Mesendoderm (in vitro differentiated cells): ENCODE measurements at regions not wholly inside any gene's neighbourhood (a gene's known extent, or its start where the extent isn't known, plus 50 kb on each side); places are given as distances from the start of the nearest gene placed in this dataset.

ENCODE experiments used
- DNase-seq: peaks from one replicate; pipeline ENCODE4 v3.0.0; 2013
- H2AK5ac ChIP-seq: 2 replicates; pipeline ENCODE4 v1.6.1; 2013; ENCODE audit warnings: low read length, inconsistent platforms
- H2BK120ac ChIP-seq: 2 replicates; pipeline ENCODE4 v1.6.1; 2013; ENCODE audit warnings: low read depth, mild to moderate bottlenecking, low read length, moderate library complexity, mixed read lengths
- H2BK15ac ChIP-seq: replicated peaks from 2 replicates; pipeline ENCODE4 v1.6.1; 2013; ENCODE audit warnings: low read depth, mild to moderate bottlenecking, moderate library complexity
- H2BK5ac ChIP-seq: 2 replicates; pipeline ENCODE4 v1.6.1; 2013; ENCODE audit warnings: low read length, inconsistent platforms
- H3K18ac ChIP-seq: 2 replicates; pipeline ENCODE4 v1.6.1; 2013; ENCODE audit warnings: mild to moderate bottlenecking, low read length, mixed read lengths
- H3K23ac ChIP-seq: one replicate; pipeline ENCODE4 v1.6.1; 2013; ENCODE audit warnings: low read length
- H3K27ac ChIP-seq: 2 replicates; pipeline ENCODE4 v1.5.1; 2013; ENCODE audit warnings: low read depth, mild to moderate bottlenecking, inconsistent platforms, low read length, moderate library complexity
- H3K27me3 ChIP-seq: 2 replicates; pipeline ENCODE4 v1.6.1; 2013; ENCODE audit warnings: low read length, control low read depth, mild to moderate bottlenecking, inconsistent platforms; ENCODE audit not compliant: insufficient read depth, poor library complexity
- H3K36me3 ChIP-seq: 2 replicates; pipeline ENCODE4 v1.6.1; 2013; ENCODE audit warnings: low read length, inconsistent platforms; ENCODE audit not compliant: control insufficient read depth, insufficient read depth
- H3K4ac ChIP-seq: one replicate; pipeline ENCODE4 v1.6.1; 2013; ENCODE audit warnings: low read depth, mild to moderate bottlenecking, low read length, moderate library complexity
- H3K4me1 ChIP-seq: 2 replicates; pipeline ENCODE4 v1.6.1; 2013; ENCODE audit warnings: low read depth, low read length, inconsistent platforms; ENCODE audit not compliant: control insufficient read depth
- H3K4me2 ChIP-seq: 2 replicates; pipeline ENCODE4 v1.6.1; 2013; ENCODE audit warnings: low read length
- H3K4me3 ChIP-seq: 2 replicates; pipeline ENCODE4 v1.5.1; 2013; ENCODE audit warnings: mild to moderate bottlenecking, low read length
- H3K56ac ChIP-seq: one replicate; pipeline ENCODE4 v1.6.1; 2013; ENCODE audit warnings: low read length
- H3K79me1 ChIP-seq: 2 replicates; pipeline ENCODE4 v1.6.1; 2013; ENCODE audit warnings: low read length, inconsistent platforms
- H3K79me2 ChIP-seq: 2 replicates; pipeline ENCODE4 v1.6.1; 2013; ENCODE audit warnings: mild to moderate bottlenecking, low read length; ENCODE audit not compliant: control insufficient read depth, insufficient read depth
- H3K9ac ChIP-seq: 2 replicates; pipeline ENCODE4 v1.6.1; 2013; ENCODE audit warnings: low read length, inconsistent platforms
- H4K5ac ChIP-seq: one replicate; pipeline ENCODE4 v1.6.1; 2013; ENCODE audit warnings: low read length
- H4K8ac ChIP-seq: one replicate; pipeline ENCODE4 v1.6.1; 2013; ENCODE audit warnings: low read depth, mild to moderate bottlenecking, control low read depth, low read length, moderate library complexity
- WGBS: extraction: QIAGEN DNeasy Blood & Tissue Kit; methylation state at CpG from one replicate; pipeline ENCODE4 v1.1.7; 2013; ENCODE audit warnings: low lambda C conversion rate, missing lambda C conversion rate; ENCODE audit not compliant: insufficient coverage; ENCODE audit errors: extremely low coverage; 5-methylcytosine and 5-hydroxymethylcytosine counted together

DNA sequence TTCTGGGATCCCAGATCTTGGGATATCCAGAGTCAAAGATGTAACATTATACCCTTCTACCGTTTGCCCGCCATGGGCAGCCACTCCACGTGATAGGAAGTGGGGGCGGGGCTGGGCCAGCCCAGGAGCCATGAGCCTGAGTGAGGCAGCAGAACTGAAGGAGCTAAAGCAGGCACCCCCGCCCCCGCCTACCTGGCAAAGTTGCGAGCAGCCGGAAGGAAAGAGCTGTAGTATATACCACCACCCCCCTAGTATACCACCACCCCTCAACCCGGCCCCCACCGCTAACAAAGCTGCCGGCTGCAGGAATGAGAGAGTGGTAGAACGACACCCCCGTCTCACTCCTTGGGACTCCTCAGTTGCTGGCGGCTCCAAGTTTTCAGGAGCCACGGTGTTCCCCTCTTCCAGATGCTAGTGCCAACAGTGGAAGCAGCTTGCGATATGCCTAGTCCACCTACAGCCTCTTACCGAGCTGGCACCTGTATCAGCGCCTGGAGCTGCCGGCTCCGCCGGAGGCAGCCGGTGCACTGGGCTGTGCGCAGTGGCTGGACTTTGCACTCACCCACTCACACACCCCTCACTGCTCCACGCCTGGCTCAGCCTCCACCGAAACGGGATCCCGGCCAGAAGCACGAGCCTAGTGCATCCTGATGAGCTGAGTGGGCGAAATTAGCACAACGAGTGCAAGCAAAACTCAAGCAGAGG lies 230.7 kb upstream of the PRR20A start:
- Histone ChIP-seq H4K8ac (no peak overlapping the region), H3K27ac (no peak overlapping the region), H3K18ac (no peak overlapping the region), H2BK15ac (no peak overlapping the region), H3K79me1 (no peaks in the 10 kb centered on the region), H3K79me2 (no peaks in the 10 kb centered on the region), H3K36me3 (no peaks in the 10 kb centered on the region), H3K4me3 (no peak overlapping the region), H3K4me1 (no peaks in the 10 kb centered on the region), H3K27me3 (no peaks in the 10 kb centered on the region), H2BK120ac (no peak overlapping the region), H2AK5ac (no peak overlapping the region), H3K4ac (no peak overlapping the region), H3K4me2 (no peak overlapping the region), H2BK5ac (no peak overlapping the region), H3K56ac (no peak overlapping the region), H3K9ac (no peak overlapping the region), H4K5ac (no peak overlapping the region), H3K23ac (no peak overlapping the region)
- WGBS, result no CpG with 5 or more reads among the region's 30 CpGs
- no peak for DNase-seq

DNA sequence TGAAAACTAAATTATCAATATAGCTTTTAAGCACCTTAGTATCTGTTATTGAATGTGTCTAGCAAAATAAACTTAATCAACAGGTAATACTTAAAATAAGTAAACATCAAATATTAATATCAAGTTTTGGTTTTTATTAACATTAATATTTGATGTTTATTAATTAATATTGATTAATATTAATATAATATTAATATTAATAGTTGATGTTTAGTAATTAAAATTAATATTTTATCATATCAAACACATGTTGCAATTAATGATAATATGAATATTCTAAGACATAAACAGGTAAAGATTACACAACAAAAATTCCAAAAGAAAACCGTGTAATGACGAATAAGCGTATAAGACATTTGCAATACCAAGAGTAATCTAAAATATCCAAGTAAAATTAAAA lies 222.8 kb upstream of the PRR20A start:
- no CpG with 5 or more reads among the region's 3 CpGs for WGBS
- DNase-seq, result no peak
- Histone ChIP-seq H3K27ac (no peak overlapping the region), H3K4me2 (no peak overlapping the region), H3K56ac (no peak overlapping the region), H2BK5ac (no peak overlapping the region), H3K27me3 (no peaks in the 10 kb centered on the region), H3K4ac (no peak overlapping the region), H3K18ac (no peak overlapping the region), H2AK5ac (no peak overlapping the region), H4K8ac (no peak overlapping the region), H4K5ac (no peak overlapping the region), H3K23ac (no peak overlapping the region), H2BK15ac (no peak overlapping the region), H3K4me3 (no peak overlapping the region), H3K79me2 (no peaks in the 10 kb centered on the region), H3K4me1 (no peaks in the 10 kb centered on the region), H3K9ac (no peak overlapping the region), H3K79me1 (no peaks in the 10 kb centered on the region), H2BK120ac (no peak overlapping the region), H3K36me3 (no peaks in the 10 kb centered on the region)

DNA sequence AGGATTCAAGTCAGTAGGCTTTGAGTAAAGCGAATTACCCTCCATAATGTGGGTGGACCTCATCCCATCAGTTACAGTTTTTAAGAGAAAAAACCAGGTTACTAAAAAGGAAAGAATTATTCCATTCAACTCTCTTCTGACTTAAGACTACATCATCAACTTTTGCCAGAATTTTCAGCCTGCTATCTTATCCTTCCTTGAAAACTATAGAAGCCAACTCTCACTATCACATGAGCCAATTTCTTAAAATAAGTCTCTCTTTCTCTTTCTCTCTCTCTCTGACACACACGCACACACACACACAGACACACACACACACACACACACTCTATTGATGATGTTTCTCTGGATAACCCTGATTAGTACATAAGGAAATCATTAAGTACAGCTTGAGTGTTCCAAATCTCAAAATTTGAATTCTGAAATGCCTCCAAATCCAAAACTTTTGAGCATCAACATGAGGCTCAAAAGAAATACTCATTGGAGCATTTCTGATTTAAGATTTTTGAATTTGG lies 217.0 kb upstream of the PRR20A start:
- no peak overlapping the region for H3K9ac ChIP-seq
- no peak overlapping the region for H2AK5ac ChIP-seq
- H4K5ac ChIP-seq, result no peak overlapping the region
- no peak overlapping the region for H2BK120ac ChIP-seq
- H3K79me2 ChIP-seq, result no peaks in the 10 kb centered on the region
- H3K4me2 ChIP-seq, result no peak overlapping the region
- no peaks in the 10 kb centered on the region for H3K79me1 ChIP-seq
- H3K4ac ChIP-seq, result no peak overlapping the region
- H3K4me1 ChIP-seq, result no peaks in the 10 kb centered on the region
- H3K23ac ChIP-seq, result no peak overlapping the region
- DNase-seq, result no peak
- no peak overlapping the region for H4K8ac ChIP-seq
- no peak overlapping the region for H3K27ac ChIP-seq
- no CpG with 5 or more reads among the region's 2 CpGs for WGBS
- no peaks in the 10 kb centered on the region for H3K36me3 ChIP-seq
- H2BK15ac ChIP-seq, result no peak overlapping the region
- H3K4me3 ChIP-seq, result no peak overlapping the region
- H3K56ac ChIP-seq, result no peak overlapping the region
- no peak overlapping the region for H3K18ac ChIP-seq
- H2BK5ac ChIP-seq, result no peak overlapping the region
- H3K27me3 ChIP-seq, result no peaks in the 10 kb centered on the region

DNA sequence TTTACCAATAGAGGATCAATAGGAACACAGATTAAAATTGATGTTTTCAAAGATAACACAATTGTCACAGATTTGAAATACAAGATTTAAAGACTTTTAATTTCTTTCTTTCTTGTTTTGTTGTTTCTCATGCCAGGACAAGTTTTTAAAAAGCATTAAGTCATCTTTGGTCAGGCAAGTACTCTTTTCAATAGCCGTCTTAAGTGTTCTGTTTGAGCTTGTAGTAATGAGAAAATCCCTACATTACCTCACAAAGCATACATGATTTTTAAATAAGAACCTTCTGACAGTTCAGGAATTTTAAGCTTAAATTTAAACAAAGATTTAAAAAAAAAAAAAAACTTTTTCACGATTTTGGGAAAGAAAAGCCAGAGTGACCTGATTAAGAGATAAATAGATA lies 216.3 kb upstream of the PRR20A start:
- Histone ChIP-seq H3K79me2 (no peaks in the 10 kb centered on the region), H4K5ac (no peak overlapping the region), H3K4ac (no peak overlapping the region), H4K8ac (no peak overlapping the region), H3K4me2 (no peak overlapping the region), H3K23ac (no peak overlapping the region), H2BK15ac (no peak overlapping the region), H2BK120ac (no peak overlapping the region), H3K56ac (no peak overlapping the region), H3K9ac (no peak overlapping the region), H3K4me1 (no peaks in the 10 kb centered on the region), H2AK5ac (no peak overlapping the region), H3K36me3 (no peaks in the 10 kb centered on the region), H3K18ac (no peak overlapping the region), H3K27me3 (no peaks in the 10 kb centered on the region), H3K27ac (no peak overlapping the region), H3K4me3 (no peak overlapping the region), H3K79me1 (no peaks in the 10 kb centered on the region), H2BK5ac (no peak overlapping the region)
- DNase-seq, result no peak
- no CpG with 5 or more reads among the region's 2 CpGs for WGBS

DNA sequence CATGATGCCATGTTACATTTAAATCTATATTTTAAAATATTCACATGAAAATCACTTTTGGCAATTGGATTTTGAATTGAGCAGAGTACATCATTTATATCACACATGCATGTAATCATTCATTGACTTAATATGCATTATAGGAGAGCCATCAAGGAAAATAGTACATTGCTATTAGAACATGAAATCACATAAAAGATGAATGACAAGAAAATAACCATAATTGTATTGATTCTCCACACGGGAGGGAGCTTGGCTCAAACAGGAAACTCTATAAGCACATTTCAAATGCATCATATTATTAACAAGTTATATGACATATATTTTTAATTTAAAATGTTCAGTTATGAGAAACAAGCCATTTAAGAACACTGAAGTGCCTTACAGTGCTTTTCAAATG lies 208.6 kb upstream of the PRR20A start:
- Histone ChIP-seq H2AK5ac (no peak overlapping the region), H2BK5ac (no peak overlapping the region), H3K4ac (no peak overlapping the region), H3K27ac (no peak overlapping the region), H3K4me1 (no peaks in the 10 kb centered on the region), H2BK15ac (no peak overlapping the region), H3K4me2 (no peak overlapping the region), H4K8ac (no peak overlapping the region), H3K27me3 (no peaks in the 10 kb centered on the region), H4K5ac (no peak overlapping the region), H3K9ac (no peak overlapping the region), H3K79me2 (no peaks in the 10 kb centered on the region), H3K18ac (no peak overlapping the region), H3K79me1 (no peaks in the 10 kb centered on the region), H3K36me3 (no peaks in the 10 kb centered on the region), H3K23ac (no peak overlapping the region), H2BK120ac (no peak overlapping the region), H3K4me3 (no peak overlapping the region), H3K56ac (no peak overlapping the region)
- no CpG with 5 or more reads among the region's 1 CpG for WGBS
- DNase-seq, result no peak

DNA sequence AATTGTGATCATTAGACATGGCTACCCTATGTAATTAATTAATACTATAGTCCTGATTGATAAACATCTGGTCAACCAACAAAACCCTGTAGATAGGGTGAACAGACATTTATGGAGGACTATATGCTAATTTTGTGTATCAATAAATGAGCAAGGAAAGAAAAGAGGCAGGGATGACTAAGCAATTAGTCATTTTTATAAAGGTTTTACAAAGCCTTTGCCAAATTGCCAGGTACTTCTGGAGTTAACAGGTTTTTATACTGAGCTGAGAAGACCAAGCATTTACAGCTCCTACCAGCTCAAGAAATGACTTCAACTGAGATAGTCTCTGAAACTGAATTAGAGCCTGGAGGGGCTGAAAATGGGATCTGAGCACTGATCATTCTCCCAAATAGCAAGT lies 186.8 kb upstream of the PRR20A start:
- no peak overlapping the region for H2BK15ac ChIP-seq
- no peaks in the 10 kb centered on the region for H3K79me1 ChIP-seq
- H3K4me3 ChIP-seq, result no peak overlapping the region
- no peaks in the 10 kb centered on the region for H3K27me3 ChIP-seq
- H3K18ac ChIP-seq, result no peak overlapping the region
- no peak overlapping the region for H3K9ac ChIP-seq
- H2AK5ac ChIP-seq, result no peak overlapping the region
- peak; percentile 4 for DNase-seq
- no peak overlapping the region for H2BK120ac ChIP-seq
- H3K27ac ChIP-seq, result no peak overlapping the region
- no peaks in the 10 kb centered on the region for H3K36me3 ChIP-seq
- H4K8ac ChIP-seq, result no peak overlapping the region
- H3K56ac ChIP-seq, result no peak overlapping the region
- H4K5ac ChIP-seq, result no peak overlapping the region
- H2BK5ac ChIP-seq, result no peak overlapping the region
- no peak overlapping the region for H3K4ac ChIP-seq
- H3K4me1 ChIP-seq, result no peaks in the 10 kb centered on the region
- H3K23ac ChIP-seq, result no peak overlapping the region
- no peak overlapping the region for H3K4me2 ChIP-seq
- no peaks in the 10 kb centered on the region for H3K79me2 ChIP-seq
